Naive thymus-derived CD4-positive, alpha-beta T cell (primary cell): ENCODE measurements at regions not wholly inside any gene's neighbourhood (a gene's known extent, or its start where the extent isn't known, plus 50 kb on each side); places are given as distances from the start of the nearest gene placed in this dataset.

Experiments used
- ATAC-seq: fragments of 150-1000 bp; cut with Tn5 transposase; 2 replicates; pipeline ENCODE4 v1.10.0; 2021; ENCODE audit warnings: mild to moderate bottlenecking, moderate library complexity
- CTCF ChIA-PET: fragments of 350-600 bp; sonication (Branson Sonifier 250); formaldehyde crosslinking; loops from one replicate; lab custom pipeline; 2021; ENCODE audit warnings: antibody characterized with exemption; lab: Charles Lee
- POLR2A ChIA-PET: fragments of 350-600 bp; sonication (Branson Sonifier 250); formaldehyde crosslinking; loops from one replicate; lab custom pipeline; 2021; ENCODE audit warnings: antibody characterized with exemption, inconsistent platforms; lab: Charles Lee
- DNase-seq, 9 donors: peaks; one replicate each; pipeline versions ENCODE4 v3.0.0 to v3.0.0-alpha.2; 2020 to 2022; ENCODE audit warnings: mixed read lengths in 1 of 9
- H3K27ac ChIP-seq: one replicate; pipeline ENCODE4 v1.7.0; 2013; ENCODE audit warnings: mild to moderate bottlenecking, low read depth, low read length, moderate library complexity
- H3K27me3 ChIP-seq, 2 donors: one replicate each; pipeline ENCODE4 v1.7.0; 2013; ENCODE audit warnings: low read length in 2 of 2, mild to moderate bottlenecking in 2 of 2, moderate library complexity in 2 of 2; ENCODE audit not compliant: control insufficient read depth in 2 of 2, insufficient read depth in 2 of 2
- H3K36me3 ChIP-seq, 3 experiments: 1 replicate in 2 of 3; 2 replicates in 1 of 3; pipeline ENCODE4 v1.7.0; 2013; ENCODE audit warnings: low read length in 3 of 3, mild to moderate bottlenecking in 3 of 3, moderate library complexity in 1 of 3; ENCODE audit not compliant: insufficient read depth in 3 of 3, control insufficient read depth in 2 of 3
- H3K4me1 ChIP-seq, 2 donors: one replicate each; pipeline ENCODE4 v1.7.0; 2013; ENCODE audit warnings: low read length in 2 of 2, mild to moderate bottlenecking in 2 of 2, moderate library complexity in 1 of 2; ENCODE audit not compliant: control insufficient read depth in 2 of 2, insufficient read depth in 2 of 2
- H3K4me3 ChIP-seq: 2 replicates; pipeline ENCODE4 v1.7.0; 2013; ENCODE audit warnings: mild to moderate bottlenecking, low read length
- H3K9me3 ChIP-seq, 3 experiments: 1 replicate in 2 of 3; 2 replicates in 1 of 3; pipeline ENCODE4 v1.7.0; 2013; ENCODE audit warnings: low read length in 3 of 3; ENCODE audit not compliant: control insufficient read depth in 2 of 3
- H3K27ac Mint-ChIP-seq, 9 donors: one replicate each; pipeline ENCODE4 v1.8.0; 2020 to 2022; ENCODE audit warnings: mixed read lengths in 9 of 9, mild to moderate bottlenecking in 8 of 9, moderate library complexity in 5 of 9, inconsistent platforms in 2 of 9
- H3K27me3 Mint-ChIP-seq, 5 donors: one replicate each; pipeline ENCODE4 v1.8.0; 2021 to 2022; ENCODE audit warnings: mixed read lengths in 5 of 5, mild to moderate bottlenecking in 1 of 5
- H3K36me3 Mint-ChIP-seq, 5 donors: one replicate each; pipeline ENCODE4 v1.8.0; 2020 to 2022; ENCODE audit warnings: mixed read lengths in 5 of 5, mild to moderate bottlenecking in 3 of 5, inconsistent platforms in 1 of 5
- H3K4me1 Mint-ChIP-seq, 7 donors: one replicate each; pipeline ENCODE4 v1.8.0; 2020 to 2022; ENCODE audit warnings: mixed read lengths in 7 of 7, mild to moderate bottlenecking in 3 of 7, inconsistent platforms in 1 of 7
- H3K4me3 Mint-ChIP-seq, 10 donors: one replicate each; pipeline ENCODE4 v1.8.0; 2020 to 2022; ENCODE audit warnings: mild to moderate bottlenecking in 10 of 10, mixed read lengths in 10 of 10, moderate library complexity in 6 of 10, inconsistent platforms in 2 of 10
- H3K9me3 Mint-ChIP-seq, 11 donors: one replicate each; pipeline ENCODE4 v1.8.0; 2020 to 2022; ENCODE audit warnings: mixed read lengths in 11 of 11, mild to moderate bottlenecking in 4 of 11, inconsistent platforms in 1 of 11, moderate library complexity in 1 of 11
- intact Hi-C, 2 donors: fragments of 100-400 bp; cut with micrococcal nuclease; formaldehyde crosslinking; loops; one replicate each; pipeline ENCODE4 v1.15.1; 2023

- intact Hi-C loops, result no loop called here
- Mint-ChIP-seq H3K27me3 (peaks cover 0 to 7% (median 0%) of the 10 kb centered on the region in 5 donors), H3K4me3 (no peak overlapping the region), H3K27ac (no peak overlapping the region), H3K4me1 (peaks cover 0 to 3% (median 0%) of the 10 kb centered on the region in 7 donors), H3K9me3 (peaks cover 0 to 4% (median 0%) of the 10 kb centered on the region in 11 donors), H3K36me3 (no peaks in the 10 kb centered on the region)
- H3K4me1 ChIP-seq, result no peaks in the 10 kb centered on the region
- DNase-seq (no peak), ATAC-seq (no peak)
- CTCF ChIA-PET, result interaction anchor here (1.0 kb wide), 1 partner anchor 368 kb away, joined by 3 read pairs; no protein-coding TSS in a partner anchor
- H3K9me3 ChIP-seq, result no peaks in the 10 kb centered on the region
- POLR2A ChIA-PET, result no interaction called here
- no peaks in the 10 kb centered on the region for H3K27me3 ChIP-seq
- H3K27ac ChIP-seq, result no peak overlapping the region
- H3K4me3 ChIP-seq, result no peak overlapping the region
- no peaks in the 10 kb centered on the region for H3K36me3 ChIP-seq
Measured at GRCh38 chr2:207416111-207416510, 113.7 kb upstream of the CREB1 start.

- no peaks in the 10 kb centered on the region for H3K36me3 ChIP-seq
- H3K27me3 ChIP-seq, result no peaks in the 10 kb centered on the region
- Mint-ChIP-seq H3K4me1 (peaks cover 0 to 3% (median 0%) of the 10 kb centered on the region in 7 donors), H3K36me3 (no peaks in the 10 kb centered on the region), H3K9me3 (peaks cover 0 to 4% (median 0%) of the 10 kb centered on the region in 11 donors), H3K27ac (no peak overlapping the region), H3K4me3 (no peak overlapping the region), H3K27me3 (peaks cover 0 to 7% (median 0%) of the 10 kb centered on the region in 5 donors)
- ATAC-seq, result no peak
- no peak overlapping the region for H3K27ac ChIP-seq
- no peak overlapping the region for H3K4me3 ChIP-seq
- intact Hi-C loops, result no loop called here
- POLR2A ChIA-PET, result no interaction called here
- CTCF ChIA-PET, result no interaction called here
- no peaks in the 10 kb centered on the region for H3K4me1 ChIP-seq
- DNase-seq, result no peak
- no peaks in the 10 kb centered on the region for H3K9me3 ChIP-seq
Measured at GRCh38 chr2:207416900-207417299, 112.9 kb upstream of the CREB1 start.

- intact Hi-C loops, result no loop called here
Measured at GRCh38 chr2:207417301-207417718, 112.5 kb upstream of the CREB1 start.

GRCh38 chr2:207418419-207418818 is 111.3 kb upstream of the CREB1 start:
- Mint-ChIP-seq H3K36me3 (peaks cover 0 to 4% (median 0%) of the 10 kb centered on the region in 5 donors), H3K4me3 (no peak overlapping the region), H3K9me3 (peaks cover 0 to 7% (median 0%) of the 10 kb centered on the region in 11 donors), H3K27me3 (peaks cover 0 to 7% (median 0%) of the 10 kb centered on the region in 5 donors), H3K4me1 (peaks cover 0 to 4% (median 0%) of the 10 kb centered on the region in 7 donors), H3K27ac (no peak overlapping the region)
- CTCF ChIA-PET, result no interaction called here
- H3K27me3 ChIP-seq, result no peaks in the 10 kb centered on the region
- DNase-seq (no peak), ATAC-seq (no peak)
- no peak overlapping the region for H3K4me3 ChIP-seq
- POLR2A ChIA-PET, result no interaction called here
- no peaks in the 10 kb centered on the region for H3K4me1 ChIP-seq
- H3K27ac ChIP-seq, result no peak overlapping the region
- no peaks in the 10 kb centered on the region for H3K36me3 ChIP-seq
- no peaks in the 10 kb centered on the region for H3K9me3 ChIP-seq
- intact Hi-C loops, result no loop called here

More at GRCh38 chr2:207417301-207417718, 112.5 kb upstream of the CREB1 start:
- Mint-ChIP-seq H3K4me1 (peaks cover 0 to 3% (median 0%) of the 10 kb centered on the region in 7 donors), H3K27ac (no peak overlapping the region), H3K27me3 (peaks cover 0 to 7% (median 0%) of the 10 kb centered on the region in 5 donors), H3K36me3 (no peaks in the 10 kb centered on the region), H3K9me3 (peaks cover 0 to 4% (median 0%) of the 10 kb centered on the region in 11 donors), H3K4me3 (no peak overlapping the region)
- ATAC-seq (no peak), DNase-seq (no peak)
- Histone ChIP-seq H3K27me3 (no peaks in the 10 kb centered on the region), H3K9me3 (no peaks in the 10 kb centered on the region), H3K36me3 (no peaks in the 10 kb centered on the region), H3K4me3 (no peak overlapping the region), H3K4me1 (no peaks in the 10 kb centered on the region), H3K27ac (no peak overlapping the region)
- POLR2A ChIA-PET, result no interaction called here
- CTCF ChIA-PET, result interaction anchor here (0.5 kb wide), 1 partner anchor 1203 kb away, joined by 3 read pairs; no protein-coding TSS in a partner anchor

GRCh38 chr2:207419331-207419730 is 110.4 kb upstream of the CREB1 start:
- Histone ChIP-seq H3K4me3 (no peak overlapping the region), H3K36me3 (no peaks in the 10 kb centered on the region), H3K27me3 (no peaks in the 10 kb centered on the region), H3K4me1 (no peaks in the 10 kb centered on the region), H3K27ac (no peak overlapping the region), H3K9me3 (no peaks in the 10 kb centered on the region)
- Mint-ChIP-seq H3K27ac (no peak overlapping the region), H3K9me3 (peaks cover 0 to 14% (median 0%) of the 10 kb centered on the region in 11 donors), H3K4me3 (no peak overlapping the region), H3K36me3 (peaks cover 0 to 8% (median 0%) of the 10 kb centered on the region in 5 donors), H3K27me3 (peaks cover 0 to 11% (median 0%) of the 10 kb centered on the region in 5 donors), H3K4me1 (peaks cover 0 to 12% (median 0%) of the 10 kb centered on the region in 7 donors)
- intact Hi-C loops, result no loop called here
- CTCF ChIA-PET, result no interaction called here
- DNase-seq (no peak), ATAC-seq (no peak)
- POLR2A ChIA-PET, result no interaction called here

GRCh38 chr2:207421671-207422070 is 108.1 kb upstream of the CREB1 start:
- Mint-ChIP-seq H3K27me3 (peaks cover 0 to 11% (median 0%) of the 10 kb centered on the region in 5 donors), H3K27ac (no peak overlapping the region), H3K4me3 (no peak overlapping the region), H3K9me3 (peaks cover 0 to 20% (median 0%) of the 10 kb centered on the region in 11 donors), H3K4me1 (peaks cover 0 to 15% (median 0%) of the 10 kb centered on the region in 7 donors), H3K36me3 (peaks cover 0 to 13% (median 0%) of the 10 kb centered on the region in 5 donors)
- Histone ChIP-seq H3K27me3 (no peaks in the 10 kb centered on the region), H3K9me3 (no peaks in the 10 kb centered on the region), H3K4me3 (no peak overlapping the region), H3K4me1 (no peaks in the 10 kb centered on the region), H3K36me3 (no peaks in the 10 kb centered on the region), H3K27ac (no peak overlapping the region)
- intact Hi-C loops, result no loop called here
- no peak for DNase-seq
- ChIA-PET POLR2A (no interaction called here), CTCF (interaction anchor here (0.6 kb wide), 1 partner anchor 256 kb away, joined by 3 read pairs; no protein-coding TSS in a partner anchor)
- no peak for ATAC-seq

- H3K27ac Mint-ChIP-seq, result no peak overlapping the region
- no peak overlapping the region for H3K4me3 ChIP-seq
- H3K27me3 Mint-ChIP-seq, result peaks cover 0 to 9% (median 0%) of the 10 kb centered on the region in 5 donors
- no peak overlapping the region for H3K4me3 Mint-ChIP-seq
- no peaks in the 10 kb centered on the region for H3K9me3 ChIP-seq
- no peak for ATAC-seq
- POLR2A ChIA-PET, result no interaction called here
- H3K36me3 Mint-ChIP-seq, result peaks cover 0 to 13% (median 0%) of the 10 kb centered on the region in 5 donors
- H3K27me3 ChIP-seq, result no peaks in the 10 kb centered on the region
- H3K9me3 Mint-ChIP-seq, result peaks cover 0 to 20% (median 0%) of the 10 kb centered on the region in 11 donors
- no peak overlapping the region for H3K27ac ChIP-seq
- no peaks in the 10 kb centered on the region for H3K4me1 ChIP-seq
- no peak for DNase-seq
- intact Hi-C loops, result no loop called here
- no peaks in the 10 kb centered on the region for H3K36me3 ChIP-seq
- CTCF ChIA-PET, result interaction anchor here (0.6 kb wide), 1 partner anchor 255 kb away, joined by 3 read pairs; no protein-coding TSS in a partner anchor
- peaks cover 0 to 15% (median 0%) of the 10 kb centered on the region in 7 donors for H3K4me1 Mint-ChIP-seq
Measured at GRCh38 chr2:207422380-207422779, 107.4 kb upstream of the CREB1 start.
